Urinary bladder (tissue), 3 donors: ENCODE measurements at regions not wholly inside any gene's neighbourhood (a gene's known extent, or its start where the extent isn't known, plus 50 kb on each side); places are given as distances from the start of the nearest gene placed in this dataset.

Experiments
- DNase-seq: peaks from one replicate; pipeline ENCODE4 v3.0.0-alpha.2; 2015; ENCODE audit errors: extremely low spot score
- H3K27ac ChIP-seq: one replicate; pipeline ENCODE4 v1.5.1; 2013; ENCODE audit warnings: low read depth, mild to moderate bottlenecking, moderate library complexity
- H3K36me3 ChIP-seq: one replicate; pipeline ENCODE4 v1.6.1; 2013; ENCODE audit warnings: mild to moderate bottlenecking, moderate library complexity; ENCODE audit not compliant: insufficient read depth
- H3K4me1 ChIP-seq: one replicate; pipeline ENCODE4 v1.6.1; 2013; ENCODE audit warnings: mild to moderate bottlenecking, moderate library complexity; ENCODE audit not compliant: insufficient read depth
- H3K4me3 ChIP-seq: one replicate; pipeline ENCODE4 v1.5.1; 2013; ENCODE audit warnings: low read depth, low read length
- WGBS: extraction: QIAGEN DNeasy Blood & Tissue Kit; methylation state at CpG from one replicate; pipeline ENCODE4 v1.1.7; 2013; 5-methylcytosine and 5-hydroxymethylcytosine counted together
- donor health status: healthy with polysubstance abuse.
- donor health status: healthy.

DNA sequence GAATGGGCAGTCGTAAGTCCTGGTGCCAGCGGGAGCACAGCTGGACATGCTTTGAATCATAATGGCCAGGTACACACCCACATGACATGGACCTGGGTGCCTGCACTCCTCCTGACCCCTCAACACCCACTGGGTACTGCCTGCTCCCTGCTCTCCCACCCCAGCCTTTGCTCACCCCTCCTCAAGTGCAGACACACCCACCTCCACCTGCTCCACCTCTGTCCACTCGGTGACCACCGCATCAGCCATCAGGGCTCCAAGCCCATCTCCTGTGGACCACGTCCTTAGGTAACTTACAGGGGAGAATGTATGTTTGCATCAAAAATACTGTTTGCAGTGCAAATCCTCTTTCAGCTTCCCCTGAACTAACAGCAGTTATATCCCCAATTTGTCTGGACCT lies 214.6 kb downstream of the BRD1 start:
- Histone ChIP-seq H3K4me3 (no peak overlapping the region), H3K27ac (no peak overlapping the region), H3K4me1 (no peaks in the 10 kb centered on the region), H3K36me3 (no peaks in the 10 kb centered on the region)
- 91% methylated on average over 5 of the region's 5 CpGs for WGBS
- DNase-seq, result no peak

- no peak for DNase-seq
Measured at GRCh38 chr22:49609207-49609876, 218.3 kb downstream of the BRD1 start.

DNA sequence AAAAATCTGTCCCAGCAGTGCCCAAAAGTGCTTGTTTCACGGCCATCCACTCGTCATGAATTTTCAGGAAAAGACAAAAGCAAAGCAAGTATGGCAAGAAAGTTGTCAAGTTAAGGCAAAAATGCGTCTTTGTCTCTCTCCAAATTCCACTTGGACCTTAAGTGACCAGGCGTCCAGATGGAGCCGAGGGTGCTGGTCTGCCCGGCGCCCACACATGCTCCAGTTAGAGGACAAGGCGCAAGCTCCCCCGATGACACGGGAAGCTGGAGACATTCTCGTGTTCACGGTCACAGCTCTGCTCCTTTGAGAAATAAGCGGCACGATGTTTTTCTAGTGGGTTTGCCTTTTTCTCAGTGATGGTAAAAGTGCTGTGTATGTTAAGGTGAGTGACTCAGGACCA lies 219.0 kb downstream of the BRD1 start:
- Histone ChIP-seq H3K36me3 (no peaks in the 10 kb centered on the region), H3K4me1 (no peaks in the 10 kb centered on the region), H3K4me3 (no peak overlapping the region), H3K27ac (no peak overlapping the region)
- WGBS, result 83% methylated on average over 14 of the region's 14 CpGs
- no peak for DNase-seq

More at GRCh38 chr22:49609207-49609876, 218.3 kb downstream of the BRD1 start:
- H3K36me3 ChIP-seq, result no peaks in the 10 kb centered on the region
- H3K27ac ChIP-seq, result no peak overlapping the region
- H3K4me3 ChIP-seq, result no peak overlapping the region
- no peaks in the 10 kb centered on the region for H3K4me1 ChIP-seq
- 84% methylated on average over 24 of the region's 24 CpGs for WGBS

DNA sequence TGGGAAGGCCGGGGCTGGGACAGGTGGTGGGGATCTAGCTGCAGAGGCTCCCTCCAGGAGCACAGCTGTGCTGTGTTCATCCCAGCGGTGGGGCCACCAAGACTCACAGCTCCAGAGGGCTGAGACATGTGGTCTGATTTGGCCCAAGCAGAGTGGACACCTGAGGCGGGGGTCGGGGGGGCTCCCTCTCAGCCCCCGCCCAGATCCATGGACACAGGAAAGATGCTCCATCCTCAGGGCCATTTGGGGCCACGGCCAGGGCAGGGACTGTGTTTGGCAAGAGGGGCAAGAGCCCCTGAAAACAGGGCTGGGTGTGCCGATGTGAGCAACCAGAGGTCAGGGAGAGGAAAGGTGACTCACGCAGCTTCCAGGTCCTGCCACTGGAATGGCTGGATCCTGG lies 219.4 kb downstream of the BRD1 start:
- Histone ChIP-seq H3K4me3 (no peak overlapping the region), H3K4me1 (no peaks in the 10 kb centered on the region), H3K27ac (no peak overlapping the region), H3K36me3 (no peaks in the 10 kb centered on the region)
- WGBS, result 76% methylated on average over 8 of the region's 8 CpGs
- no peak for DNase-seq

GRCh38 chr22:49607821-49608220 lies 219.9 kb downstream of the BRD1 start:
- H3K4me3 ChIP-seq, result no peak overlapping the region
- no peaks in the 10 kb centered on the region for H3K4me1 ChIP-seq
- 86% methylated on average over 13 of the region's 13 CpGs for WGBS
- no peaks in the 10 kb centered on the region for H3K36me3 ChIP-seq
- no peak overlapping the region for H3K27ac ChIP-seq
- no peak for DNase-seq

- H3K4me3 ChIP-seq, result no peak overlapping the region
- no peak overlapping the region for H3K27ac ChIP-seq
- WGBS, result 82% methylated on average over 18 of the region's 18 CpGs
- no peak for DNase-seq
- H3K36me3 ChIP-seq, result no peaks in the 10 kb centered on the region
- H3K4me1 ChIP-seq, result no peaks in the 10 kb centered on the region
Measured at GRCh38 chr22:49606562-49607290, 220.9 kb downstream of the BRD1 start.

- DNase-seq, result no peak
- 96% methylated on average over 3 of the region's 3 CpGs for WGBS
- H3K36me3 ChIP-seq, result no peaks in the 10 kb centered on the region
- H3K27ac ChIP-seq, result no peak overlapping the region
- H3K4me3 ChIP-seq, result no peak overlapping the region
- no peaks in the 10 kb centered on the region for H3K4me1 ChIP-seq
Measured at GRCh38 chr22:49604732-49605302, 222.9 kb downstream of the BRD1 start.

- Histone ChIP-seq H3K27ac (no peak overlapping the region), H3K36me3 (no peaks in the 10 kb centered on the region), H3K4me1 (no peaks in the 10 kb centered on the region), H3K4me3 (no peak overlapping the region)
- DNase-seq, result no peak
- 79% methylated on average over 10 of the region's 10 CpGs for WGBS
Measured at GRCh38 chr22:49603016-49603415, 224.7 kb downstream of the BRD1 start.

DNA sequence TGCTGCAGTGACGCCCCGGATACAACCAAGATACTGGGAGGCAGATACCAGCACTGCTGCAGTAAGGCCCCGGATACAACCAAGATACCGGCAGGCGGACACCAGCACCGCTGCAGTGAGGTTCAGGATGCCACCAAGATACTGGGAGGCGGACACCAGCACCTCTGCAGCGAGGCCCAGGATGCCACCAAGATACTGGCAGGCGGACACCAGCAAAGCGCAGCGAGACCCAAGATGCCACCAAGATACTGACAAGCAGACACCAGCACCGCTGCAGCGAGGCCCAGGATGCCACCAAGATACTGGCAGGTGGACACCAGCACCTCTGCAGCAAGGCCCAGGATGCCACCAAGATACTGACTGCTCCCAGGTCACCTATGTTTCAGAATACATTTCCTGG lies 225.2 kb downstream of the BRD1 start:
- Histone ChIP-seq H3K4me1 (no peaks in the 10 kb centered on the region), H3K4me3 (no peak overlapping the region), H3K36me3 (no peaks in the 10 kb centered on the region), H3K27ac (no peak overlapping the region)
- DNase-seq, result no peak
- WGBS, result 95% methylated on average over 13 of the region's 13 CpGs

GRCh38 chr22:49601614-49602321 lies 225.9 kb downstream of the BRD1 start:
- no peaks in the 10 kb centered on the region for H3K4me1 ChIP-seq
- H3K4me3 ChIP-seq, result no peak overlapping the region
- no peaks in the 10 kb centered on the region for H3K36me3 ChIP-seq
- no peak for DNase-seq
- 86% methylated on average over 24 of the region's 24 CpGs for WGBS
- no peak overlapping the region for H3K27ac ChIP-seq

- H3K27ac ChIP-seq, result no peak overlapping the region
- no peak for DNase-seq
- H3K4me3 ChIP-seq, result no peak overlapping the region
- 81% methylated on average over 13 of the region's 13 CpGs for WGBS
- no peaks in the 10 kb centered on the region for H3K36me3 ChIP-seq
- H3K4me1 ChIP-seq, result no peaks in the 10 kb centered on the region
Measured at GRCh38 chr22:49600891-49601431, 226.7 kb downstream of the BRD1 start.

- 79% methylated on average over 20 of the region's 20 CpGs for WGBS
Measured at GRCh38 chr22:49600468-49600867, 227.2 kb downstream of the BRD1 start.

GRCh38 chr22:49599691-49600455 lies 227.8 kb downstream of the BRD1 start:
- Histone ChIP-seq H3K4me3 (no peak overlapping the region), H3K36me3 (no peaks in the 10 kb centered on the region), H3K27ac (no peak overlapping the region), H3K4me1 (no peaks in the 10 kb centered on the region)
- 80% methylated on average over 25 of the region's 25 CpGs for WGBS
- no peak for DNase-seq

More at GRCh38 chr22:49600468-49600867, 227.2 kb downstream of the BRD1 start:
- Histone ChIP-seq H3K4me3 (no peak overlapping the region), H3K4me1 (no peaks in the 10 kb centered on the region), H3K27ac (no peak overlapping the region), H3K36me3 (no peaks in the 10 kb centered on the region)
- DNase-seq, result no peak
